ENCODE measurements at regions not wholly inside any gene's neighbourhood (a gene's known extent, or its start where the extent isn't known, plus 50 kb on each side); places are given as distances from the start of the nearest gene placed in this dataset.

GRCh38 chr18:76227759-76228158, 267.3 kb downstream of the ZNF516 start:
- Histone ChIP-seq H3K4me3 (no peak overlapping the region), H3K9me3 (no peaks in the 10 kb centered on the region), H3K27me3 (no peaks in the 10 kb centered on the region), H3K36me3 (no peaks in the 10 kb centered on the region)
- DNase-seq = no peak

GRCh38 chr18:76223403-76223802, 271.6 kb downstream of the ZNF516 start:
- Histone ChIP-seq H3K27me3 (no peaks in the 10 kb centered on the region), H3K36me3 (no peaks in the 10 kb centered on the region), H3K4me3 (no peak overlapping the region), H3K9me3 (no peaks in the 10 kb centered on the region)
- no peak for DNase-seq

DNA sequence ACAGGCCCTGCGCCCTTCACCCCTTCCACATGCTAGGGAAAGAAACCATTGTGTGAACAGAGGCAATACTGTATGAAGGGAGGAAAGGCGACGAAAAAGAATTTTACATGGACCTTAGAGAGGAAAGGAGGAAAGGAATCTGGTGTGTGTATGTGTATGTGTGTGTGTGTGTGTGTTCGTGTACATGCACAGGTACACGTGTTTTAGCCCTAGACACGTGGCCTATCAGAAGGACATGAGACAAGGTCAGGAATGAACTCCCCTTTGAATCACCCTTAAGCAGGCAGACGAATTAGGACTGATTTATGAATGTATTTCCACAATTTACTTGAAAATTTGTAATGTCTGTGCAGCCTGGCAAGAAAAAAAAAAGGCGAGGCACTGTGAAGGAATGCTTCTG, 276.0 kb downstream of the ZNF516 start:
- H3K27me3 ChIP-seq = no peaks in the 10 kb centered on the region
- H3K4me3 ChIP-seq = no peak overlapping the region
- H3K9me3 ChIP-seq = no peaks in the 10 kb centered on the region
- no peak for DNase-seq
- no peaks in the 10 kb centered on the region for H3K36me3 ChIP-seq

DNA sequence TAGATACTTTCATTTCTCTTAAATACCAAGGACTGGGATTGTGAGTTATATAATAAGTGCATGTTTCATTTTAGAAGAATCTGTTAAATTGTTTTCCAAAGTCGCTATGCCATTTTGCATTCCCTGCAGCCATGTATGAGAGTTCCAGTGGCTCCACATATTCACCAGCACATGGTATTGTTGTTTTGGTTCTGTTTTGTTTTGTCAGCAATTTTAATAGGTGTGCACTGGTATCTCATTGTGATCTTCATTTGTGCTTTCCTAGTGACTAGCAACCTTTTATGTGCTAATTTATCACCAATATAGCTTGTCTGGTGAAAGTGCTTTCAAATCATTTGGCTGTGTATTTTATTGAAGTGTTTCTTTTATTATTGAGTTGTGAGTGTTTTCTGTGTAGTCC, 278.9 kb downstream of the ZNF516 start:
- H3K36me3 ChIP-seq = no peaks in the 10 kb centered on the region
- no peaks in the 10 kb centered on the region for H3K27me3 ChIP-seq
- no peak overlapping the region for H3K4me3 ChIP-seq
- no peaks in the 10 kb centered on the region for H3K9me3 ChIP-seq
- DNase-seq = no peak

GRCh38 chr18:76213991-76214390, 281.1 kb downstream of the ZNF516 start:
- Histone ChIP-seq H3K4me3 (no peak overlapping the region), H3K9me3 (no peaks in the 10 kb centered on the region), H3K36me3 (no peaks in the 10 kb centered on the region), H3K27me3 (no peaks in the 10 kb centered on the region)
- no peak for DNase-seq

- Histone ChIP-seq H3K9me3 (no peaks in the 10 kb centered on the region), H3K27me3 (no peaks in the 10 kb centered on the region), H3K36me3 (no peaks in the 10 kb centered on the region), H3K4me3 (no peak overlapping the region)
- no peak for DNase-seq
Observed at GRCh38 chr18:76212960-76213359, 282.1 kb downstream of the ZNF516 start.

GRCh38 chr18:76209597-76209996, 285.4 kb downstream of the ZNF516 start:
- no peak overlapping the region for H3K4me3 ChIP-seq
- no peaks in the 10 kb centered on the region for H3K9me3 ChIP-seq
- H3K36me3 ChIP-seq = no peaks in the 10 kb centered on the region
- no peak for DNase-seq
- no peaks in the 10 kb centered on the region for H3K27me3 ChIP-seq

- H3K36me3 ChIP-seq = no peaks in the 10 kb centered on the region
- H3K4me3 ChIP-seq = no peak overlapping the region
- no peaks in the 10 kb centered on the region for H3K27me3 ChIP-seq
- H3K9me3 ChIP-seq = no peaks in the 10 kb centered on the region
- no peak for DNase-seq
Observed at GRCh38 chr18:76208678-76209306, 286.2 kb downstream of the ZNF516 start.

DNA sequence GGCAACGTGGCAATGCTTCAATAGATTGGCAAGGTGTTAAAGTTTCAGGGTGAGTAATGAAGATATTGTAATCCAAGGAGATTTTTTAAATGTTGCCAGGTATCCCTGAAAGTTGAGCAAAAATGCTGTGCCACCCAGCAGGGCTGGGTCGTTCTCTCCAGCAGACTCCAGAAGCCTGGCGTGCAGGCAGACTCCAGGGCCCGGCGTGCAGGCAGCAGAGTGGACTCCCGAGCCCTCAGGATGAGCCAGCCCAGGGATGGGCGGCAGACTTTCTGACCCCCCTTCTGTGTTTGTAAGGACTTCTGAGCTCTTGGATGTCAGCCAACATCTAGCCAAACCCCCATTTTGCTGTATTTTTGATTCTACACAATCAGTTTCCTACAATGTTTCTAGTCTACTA, 289.1 kb downstream of the ZNF516 start:
- no peak for DNase-seq
- no peaks in the 10 kb centered on the region for H3K36me3 ChIP-seq
- H3K9me3 ChIP-seq = no peaks in the 10 kb centered on the region
- H3K27me3 ChIP-seq = no peaks in the 10 kb centered on the region
- no peak overlapping the region for H3K4me3 ChIP-seq

GRCh38 chr18:76203552-76203951, 291.5 kb downstream of the ZNF516 start:
- no peak for DNase-seq
- Histone ChIP-seq H3K4me3 (no peak overlapping the region), H3K27me3 (no peaks in the 10 kb centered on the region), H3K36me3 (no peaks in the 10 kb centered on the region), H3K9me3 (no peaks in the 10 kb centered on the region)

DNA sequence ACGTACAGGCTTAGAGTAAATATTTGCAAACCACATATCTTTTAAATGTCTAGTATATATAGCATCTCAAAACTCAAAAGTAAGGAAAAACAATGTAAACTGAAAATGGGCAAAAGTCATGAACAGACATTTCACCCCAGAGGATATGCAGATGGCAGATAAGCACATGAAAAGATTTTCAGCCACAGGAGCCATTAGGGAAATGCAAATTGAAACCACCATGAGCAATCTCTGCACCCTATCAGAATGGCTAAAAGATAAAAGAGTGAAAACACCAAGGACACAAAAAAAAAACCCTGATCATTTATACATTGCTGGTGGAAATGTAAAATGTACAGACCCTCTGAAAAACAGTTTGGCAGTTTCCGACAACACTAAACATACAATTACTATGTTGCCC, 292.7 kb downstream of the ZNF516 start:
- Histone ChIP-seq H3K36me3 (no peaks in the 10 kb centered on the region), H3K4me3 (no peak overlapping the region), H3K27me3 (no peaks in the 10 kb centered on the region), H3K9me3 (no peaks in the 10 kb centered on the region)
- no peak for DNase-seq

GRCh38 chr18:76195601-76196000, 299.4 kb downstream of the ZNF516 start:
- Histone ChIP-seq H3K4me3 (no peak overlapping the region), H3K27me3 (no peaks in the 10 kb centered on the region), H3K36me3 (no peaks in the 10 kb centered on the region), H3K9me3 (no peaks in the 10 kb centered on the region)
- DNase-seq = no peak

GRCh38 chr18:76188097-76188496, 306.9 kb downstream of the ZNF516 start:
- Histone ChIP-seq H3K9me3 (no peaks in the 10 kb centered on the region), H3K36me3 (no peaks in the 10 kb centered on the region), H3K4me3 (no peak overlapping the region), H3K27me3 (no peaks in the 10 kb centered on the region)
- no peak for DNase-seq

DNA sequence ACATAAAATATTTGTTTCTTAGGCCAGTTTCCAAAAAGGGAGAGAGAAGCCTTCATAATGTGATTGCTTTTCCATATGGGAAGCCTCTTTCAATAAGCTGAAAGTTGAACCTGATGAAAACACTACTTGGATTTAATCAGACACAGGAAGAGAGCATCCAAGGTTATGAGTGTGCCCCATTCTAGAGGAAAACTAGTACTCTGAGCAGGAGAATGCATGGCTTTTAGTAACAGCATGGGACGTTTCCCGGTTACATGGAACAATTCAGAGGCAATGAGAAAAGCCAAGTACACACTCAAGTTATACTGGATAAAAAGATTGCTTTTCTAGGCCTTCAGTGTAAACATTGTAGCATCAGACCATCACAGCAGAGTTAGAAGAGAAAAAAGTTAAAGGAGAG, 315.8 kb downstream of the ZNF516 start:
- Histone ChIP-seq H3K36me3 (no peaks in the 10 kb centered on the region), H3K9me3 (no peaks in the 10 kb centered on the region), H3K4me3 (no peak overlapping the region), H3K27me3 (no peaks in the 10 kb centered on the region)
- DNase-seq = no peak

- Histone ChIP-seq H3K27me3 (no peaks in the 10 kb centered on the region), H3K4me3 (no peak overlapping the region), H3K9me3 (no peaks in the 10 kb centered on the region), H3K36me3 (no peaks in the 10 kb centered on the region)
- no peak for DNase-seq
Observed at GRCh38 chr18:76177160-76177559, 317.9 kb downstream of the ZNF516 start.

DNA sequence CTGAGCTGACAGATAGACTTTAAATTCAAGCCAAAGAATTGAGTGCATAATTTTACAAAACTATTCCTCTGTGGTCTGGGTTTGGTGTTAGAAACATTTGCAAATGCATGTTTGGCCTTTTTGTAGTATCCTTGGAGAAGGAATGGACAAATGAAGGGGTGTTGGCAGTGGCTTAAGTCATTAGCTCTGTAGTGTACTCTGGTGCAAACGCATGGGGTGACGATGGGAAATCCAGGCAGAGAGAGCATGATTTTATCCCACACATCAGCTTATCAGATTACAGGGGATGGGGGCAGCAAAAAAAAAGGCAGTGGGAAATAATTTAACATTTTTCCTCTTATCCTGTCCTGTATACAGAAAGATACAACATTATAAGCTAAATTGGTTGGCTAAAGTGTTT, 320.6 kb downstream of the ZNF516 start:
- H3K4me3 ChIP-seq = no peak overlapping the region
- no peaks in the 10 kb centered on the region for H3K27me3 ChIP-seq
- no peak for DNase-seq
- H3K9me3 ChIP-seq = no peaks in the 10 kb centered on the region
- H3K36me3 ChIP-seq = no peaks in the 10 kb centered on the region

- no peaks in the 10 kb centered on the region for H3K9me3 ChIP-seq
- H3K36me3 ChIP-seq = no peaks in the 10 kb centered on the region
- H3K4me3 ChIP-seq = no peak overlapping the region
- DNase-seq = no peak
- H3K27me3 ChIP-seq = no peaks in the 10 kb centered on the region
Observed at GRCh38 chr18:76169733-76170132, 325.3 kb downstream of the ZNF516 start.

GRCh38 chr18:76167845-76168621, 327.0 kb downstream of the ZNF516 start:
- no peak overlapping the region for H3K4me3 ChIP-seq
- H3K27me3 ChIP-seq = no peaks in the 10 kb centered on the region
- no peaks in the 10 kb centered on the region for H3K9me3 ChIP-seq
- no peaks in the 10 kb centered on the region for H3K36me3 ChIP-seq
- no peak for DNase-seq
